Fibroblast of skin of back (primary cell): ENCODE measurements at regions not wholly inside any gene's neighbourhood (a gene's known extent, or its start where the extent isn't known, plus 50 kb on each side); places are given as distances from the start of the nearest gene placed in this dataset.
"Not testable (repeated sequence)": the region's sequence is repeated elsewhere in the genome, so short reads cannot be mapped to it uniquely, and the experiment has no call there.

ENCODE experiments used
- DNase-seq: peaks from one replicate; pipeline ENCODE4 v3.0.0-alpha.2; 2013

DNA sequence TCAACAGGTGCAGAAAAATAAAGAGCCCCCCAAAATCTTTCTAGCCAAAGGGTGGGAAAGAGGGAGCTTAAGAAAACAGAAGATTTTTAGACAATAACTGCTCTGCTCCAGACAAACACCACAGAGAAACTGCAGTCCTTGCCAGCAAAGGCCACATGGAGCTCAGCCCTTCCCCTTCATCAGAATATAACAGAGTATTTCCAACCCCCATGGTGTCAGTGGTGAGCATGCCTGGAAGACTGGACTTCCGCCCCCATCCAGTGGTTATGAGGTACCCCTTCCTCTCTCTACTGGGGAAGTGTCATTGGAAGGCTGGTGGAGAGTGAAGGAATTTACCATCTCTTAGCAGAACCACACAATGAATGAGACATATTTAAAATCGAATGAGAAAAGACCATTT lies 1007.3 kb upstream of the CELF2 start:
- no peak for DNase-seq

DNA sequence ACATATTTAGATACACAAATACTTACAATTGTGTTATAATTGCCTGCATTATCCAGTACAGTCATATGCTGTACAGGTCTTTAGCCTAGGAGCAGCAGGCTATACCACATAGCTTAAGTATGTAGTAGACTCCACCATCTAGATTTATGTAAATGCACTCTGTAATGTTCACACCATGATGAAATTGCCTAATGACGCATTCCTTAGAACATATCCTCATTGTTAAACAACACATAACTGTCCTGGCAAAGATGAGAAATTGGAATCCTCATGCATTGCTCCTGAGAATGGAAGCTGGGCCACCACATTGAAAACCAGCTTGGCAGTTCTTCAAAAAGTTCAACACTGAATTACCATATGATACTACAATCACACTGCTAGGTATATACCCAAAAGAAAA lies 1002.8 kb upstream of the CELF2 start:
- DNase-seq: peak; percentile 22

DNA sequence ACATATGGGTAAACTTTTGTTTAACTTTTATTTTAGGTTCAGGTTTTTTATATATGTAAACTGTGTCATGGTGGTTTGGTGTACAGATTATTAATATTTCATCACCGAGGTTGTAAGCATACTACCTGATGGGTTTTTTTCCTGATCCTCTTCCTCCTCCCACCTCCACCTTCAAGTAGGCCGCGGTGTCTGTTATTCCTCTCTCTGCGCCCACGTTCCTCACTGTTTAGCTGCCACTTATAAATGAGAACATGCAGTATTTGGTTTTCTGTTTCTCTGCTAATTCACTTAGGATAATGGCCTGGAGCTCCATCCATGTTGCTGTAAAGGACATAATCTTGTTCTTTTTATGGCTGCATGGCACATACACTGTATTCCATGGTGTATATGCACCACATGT lies 1000.0 kb upstream of the CELF2 start:
- no peak for DNase-seq

DNA sequence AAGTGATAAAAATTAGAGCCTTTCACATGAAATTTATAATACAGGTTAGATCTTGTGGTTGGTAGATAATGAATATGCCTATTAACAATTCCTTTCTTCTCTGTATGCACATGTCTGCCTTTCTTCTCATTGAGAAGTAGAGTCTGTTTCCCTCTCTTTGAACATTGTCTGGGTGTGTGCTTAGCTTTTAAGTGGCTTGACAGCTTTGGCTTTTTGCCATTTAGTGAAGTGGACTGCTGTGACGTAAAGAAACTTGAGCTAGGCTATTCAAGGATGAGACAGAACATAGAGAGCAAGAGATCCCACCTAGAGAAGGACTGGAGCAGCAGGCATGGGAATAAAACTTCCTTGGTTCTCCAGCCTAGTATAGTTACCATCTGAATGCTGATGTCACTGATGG lies 996.7 kb upstream of the CELF2 start:
- no peak for DNase-seq

DNA sequence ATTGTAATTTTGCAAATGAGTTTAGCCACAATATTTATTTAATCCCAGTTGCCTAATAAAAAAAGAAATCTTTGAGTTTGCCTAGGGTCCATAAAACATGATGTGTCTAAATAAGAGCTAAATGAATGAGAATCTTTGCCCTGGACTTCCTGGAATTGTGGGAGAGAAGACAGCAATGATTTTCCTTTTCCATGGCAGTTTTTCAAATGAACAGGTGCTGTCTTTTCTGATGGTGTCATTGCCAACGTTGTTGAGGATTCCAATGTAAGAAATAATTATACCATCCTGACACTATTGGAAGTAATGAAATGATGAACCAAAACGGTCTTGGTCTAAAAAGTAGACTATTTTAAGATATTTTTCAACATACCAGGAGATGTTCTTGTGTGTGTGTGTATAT lies 984.7 kb upstream of the CELF2 start:
- no peak for DNase-seq

DNA sequence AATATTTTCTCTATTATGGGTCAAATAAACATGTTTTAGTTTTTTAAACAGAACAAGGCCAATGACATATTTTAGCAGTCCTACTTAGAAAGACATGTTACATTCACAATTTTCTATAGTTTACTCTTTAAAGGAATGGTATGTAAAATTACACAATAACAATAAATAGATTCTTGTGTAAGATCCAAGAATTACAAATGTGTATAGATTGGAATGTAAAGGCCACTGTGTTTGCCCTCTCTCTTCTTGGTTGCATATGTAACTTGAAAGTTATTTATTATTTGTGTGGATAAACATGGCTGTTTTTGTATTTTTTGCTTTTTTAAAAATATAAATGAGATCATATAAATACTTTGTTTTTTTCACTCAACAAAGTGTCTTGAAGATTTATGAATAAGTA lies 979.3 kb upstream of the CELF2 start:
- peak; percentile 46 for DNase-seq

DNA sequence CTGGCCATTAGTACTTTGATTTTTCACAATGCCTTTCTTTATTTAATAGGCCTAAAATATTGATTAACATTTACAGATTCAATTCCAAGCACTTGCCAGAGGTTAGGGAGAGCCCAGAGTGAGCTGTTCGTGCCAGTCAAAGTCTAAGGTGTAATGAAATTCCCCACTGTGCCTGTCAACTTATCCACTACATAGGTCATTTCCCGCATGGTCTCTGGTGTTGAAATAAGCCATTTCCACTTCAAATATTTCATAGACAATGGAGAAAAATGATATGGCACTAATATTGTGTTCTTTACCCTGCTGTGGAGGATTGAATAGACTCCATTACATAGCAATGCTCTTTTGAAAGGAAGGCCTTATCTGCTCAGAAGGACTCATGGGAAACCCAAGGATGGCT lies 978.1 kb upstream of the CELF2 start:
- no peak for DNase-seq

DNA sequence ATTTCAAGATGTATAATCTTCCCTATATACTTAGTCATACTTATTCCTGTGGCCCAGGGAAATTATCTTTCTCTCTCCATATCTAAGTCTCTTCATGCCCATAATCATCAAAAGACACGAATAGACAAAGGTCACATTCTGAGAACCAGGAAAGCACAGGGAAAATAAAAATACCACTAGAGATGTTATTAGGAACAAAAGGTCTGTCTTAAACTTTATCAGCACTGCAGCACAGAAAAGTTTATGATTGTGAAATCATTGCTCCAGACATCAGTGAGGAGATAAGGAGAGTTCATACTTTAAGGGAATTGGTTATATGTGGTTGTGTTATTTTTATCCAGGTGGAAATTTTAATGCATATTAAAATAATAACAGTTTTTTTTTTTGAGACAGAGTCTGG lies 974.6 kb upstream of the CELF2 start:
- no peak for DNase-seq

DNA sequence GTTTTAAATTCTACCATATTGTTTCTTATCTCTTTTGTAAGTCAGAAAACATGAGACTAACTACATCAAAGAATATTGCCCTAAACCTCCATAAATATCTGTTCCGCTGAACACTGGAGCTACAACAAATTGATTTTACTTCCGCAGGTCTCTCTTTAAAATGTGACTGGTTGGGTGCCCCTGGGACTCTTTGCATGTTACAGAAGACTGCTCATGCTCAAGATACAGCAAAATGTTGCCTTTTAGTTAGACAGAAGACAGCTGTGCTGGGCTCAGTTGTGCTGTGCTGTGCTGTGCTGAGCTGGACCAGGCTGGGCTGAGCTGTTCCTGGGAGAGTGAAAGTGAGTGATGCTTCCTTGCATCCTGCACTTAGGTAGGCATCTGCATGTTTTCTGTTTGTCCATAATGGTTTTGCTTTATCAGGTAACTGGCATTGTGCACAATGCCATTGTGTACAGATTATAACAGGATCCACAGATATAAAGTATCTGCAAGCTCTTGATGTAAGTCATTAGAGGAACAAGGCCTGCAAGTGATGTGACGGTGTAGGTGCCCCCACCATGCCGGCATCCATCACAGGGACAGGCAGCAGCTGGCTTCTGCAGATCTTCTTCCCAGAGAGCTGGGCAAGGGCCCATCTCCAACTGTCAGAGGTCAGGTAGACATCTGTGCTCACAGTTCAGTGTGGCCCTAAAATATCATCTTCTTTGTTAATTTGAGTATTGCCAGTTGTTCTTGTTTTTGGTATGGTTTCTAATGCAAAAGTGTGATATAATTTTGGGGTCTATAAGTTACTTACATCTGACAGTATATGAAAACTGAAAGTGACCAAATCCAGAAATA lies 972.5 kb upstream of the CELF2 start:
- no peak for DNase-seq

DNA sequence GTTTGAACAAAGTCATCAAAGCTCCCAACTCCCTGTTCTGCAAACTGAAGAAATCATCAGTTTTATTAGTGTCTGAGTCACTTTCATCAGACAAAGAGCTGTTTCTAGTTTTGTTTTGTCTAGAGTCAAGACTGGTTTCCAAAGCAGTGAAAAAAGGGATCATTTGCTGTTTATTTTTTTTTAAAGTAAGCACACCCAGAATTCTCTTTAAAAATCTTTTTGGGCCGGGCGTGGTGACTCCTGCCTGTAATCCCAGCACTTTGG lies 972.0 kb upstream of the CELF2 start:
- peak; percentile 6 for DNase-seq

DNA sequence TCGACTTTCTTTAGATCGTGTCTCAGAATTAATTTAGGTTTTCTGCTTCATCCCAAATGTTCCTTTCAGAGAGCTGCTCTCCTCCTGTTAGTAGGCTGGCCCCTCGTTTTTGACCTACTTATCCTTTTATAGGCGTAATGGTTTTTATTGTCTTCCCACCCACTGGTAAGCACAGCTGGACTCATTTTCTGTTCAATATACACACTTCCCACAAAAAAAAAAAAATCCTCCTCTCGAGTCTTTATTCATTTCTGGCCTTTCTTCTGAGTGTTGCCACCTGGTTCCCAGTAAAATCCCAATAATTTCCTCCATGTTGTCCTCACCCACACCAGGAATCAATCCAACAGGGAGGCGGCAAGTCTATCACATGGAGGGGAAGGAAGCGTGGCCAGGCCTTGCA lies 970.2 kb upstream of the CELF2 start:
- no peak for DNase-seq

DNA sequence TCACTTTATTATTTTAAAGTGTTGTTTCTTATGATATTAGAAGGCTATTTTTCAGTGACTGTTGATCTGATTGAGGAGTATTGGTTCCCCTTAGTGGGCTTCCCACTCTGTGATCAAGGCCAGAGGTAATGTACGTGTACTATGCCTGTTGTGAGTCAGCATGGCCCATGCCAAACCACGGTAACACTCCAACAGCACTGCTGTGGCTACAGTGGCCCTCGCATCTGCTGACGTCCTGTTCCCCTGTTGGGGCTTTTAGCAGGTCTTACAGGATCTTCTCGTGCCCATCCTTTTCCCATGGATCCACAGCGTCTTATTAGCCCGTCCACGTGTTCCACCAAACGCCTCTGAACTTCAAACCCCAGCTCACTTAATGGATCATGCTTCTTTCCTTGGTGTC lies 964.6 kb upstream of the CELF2 start:
- DNase-seq: no peak

DNA sequence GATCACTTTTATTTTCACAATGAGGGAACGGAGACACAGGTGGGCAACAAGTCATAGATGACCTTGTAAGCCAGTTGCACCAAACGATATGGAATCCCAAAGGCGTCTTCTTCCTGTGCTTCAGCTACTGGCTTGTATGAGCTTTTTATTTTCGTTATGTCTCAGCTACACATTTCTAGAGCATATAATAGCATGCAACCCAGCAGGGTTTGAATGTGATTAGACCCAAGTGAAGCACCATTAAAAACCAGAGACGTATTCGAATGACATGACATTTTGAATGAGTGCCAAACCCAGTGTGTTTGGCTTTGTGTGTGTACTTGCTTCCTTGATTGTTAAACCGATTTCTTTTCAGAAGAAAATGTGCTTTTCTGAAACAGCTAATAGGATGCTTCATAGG lies 963.2 kb upstream of the CELF2 start:
- DNase-seq: no peak

DNA sequence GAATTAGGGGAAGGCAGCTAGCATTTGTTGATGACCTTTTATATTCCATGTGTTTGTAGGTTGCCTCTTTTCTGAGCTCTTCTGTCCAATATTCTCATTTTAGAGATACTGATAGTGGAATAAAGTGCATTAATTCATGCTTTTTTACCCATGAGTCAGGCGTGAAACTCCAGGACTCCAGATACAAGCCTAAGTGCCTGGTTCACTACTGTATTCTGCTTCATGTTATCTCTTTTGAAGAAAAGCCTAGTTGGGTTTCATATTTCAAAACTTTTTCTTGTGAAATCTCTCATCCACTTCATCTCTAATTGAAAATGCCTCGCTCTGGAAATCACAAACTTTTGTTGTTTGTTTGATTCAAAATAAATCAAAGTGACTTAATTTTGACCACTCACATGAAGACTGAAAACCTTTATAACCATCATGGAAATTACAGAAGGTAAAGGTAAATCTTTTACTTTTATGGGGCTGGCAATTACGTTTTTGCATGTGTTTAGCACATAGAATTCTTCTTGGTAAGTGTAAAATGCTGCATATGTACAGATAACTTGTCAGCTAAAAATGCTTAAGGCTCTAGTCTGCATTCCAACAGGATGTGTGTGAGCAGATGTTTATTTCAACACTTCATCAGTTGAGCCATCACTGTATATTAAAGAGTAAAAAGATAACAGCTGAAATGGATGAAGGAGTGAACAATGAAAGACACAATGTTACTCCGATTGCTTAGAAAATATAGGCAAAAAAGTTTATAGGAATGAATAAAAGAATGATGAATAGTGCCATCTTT lies 961.8 kb upstream of the CELF2 start:
- DNase-seq: peak; percentile 31

DNA sequence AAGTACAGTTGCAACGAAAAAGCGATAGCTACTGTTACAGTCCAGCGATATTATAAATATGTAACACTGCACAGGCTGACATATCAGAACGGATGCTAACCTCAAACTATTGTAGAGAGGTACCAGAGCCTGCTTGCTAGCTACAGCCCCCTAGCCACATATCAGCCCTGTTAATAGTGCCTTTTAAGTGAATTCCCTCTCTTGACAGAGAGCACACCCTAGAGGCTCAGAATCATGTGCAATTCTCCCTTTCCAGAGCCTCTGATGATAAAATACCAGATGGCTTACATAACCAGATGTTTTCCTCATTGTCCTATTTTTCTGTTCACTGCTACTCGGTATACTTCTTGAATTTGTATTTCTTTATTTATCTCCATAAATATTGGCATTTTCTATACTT lies 960.7 kb upstream of the CELF2 start:
- DNase-seq: peak; percentile 8

DNA sequence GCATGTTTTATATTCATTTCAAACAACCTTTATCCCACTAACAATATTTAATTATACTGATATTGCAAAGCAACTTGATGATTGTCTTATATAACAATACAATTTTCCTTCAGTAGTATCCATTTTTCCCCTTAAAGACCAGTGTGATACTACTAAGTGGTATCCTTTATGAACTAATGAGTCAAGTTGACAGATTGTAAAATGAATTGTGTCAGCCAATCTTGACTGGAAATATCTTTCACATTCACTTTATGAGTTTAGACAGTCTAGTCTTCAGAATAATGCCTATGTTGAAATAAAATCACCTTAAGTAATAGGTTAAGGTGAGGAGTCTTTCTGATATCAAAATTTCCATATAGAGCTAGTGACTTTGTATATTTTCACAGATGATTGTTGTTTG lies 950.0 kb upstream of the CELF2 start:
- no peak for DNase-seq

DNA sequence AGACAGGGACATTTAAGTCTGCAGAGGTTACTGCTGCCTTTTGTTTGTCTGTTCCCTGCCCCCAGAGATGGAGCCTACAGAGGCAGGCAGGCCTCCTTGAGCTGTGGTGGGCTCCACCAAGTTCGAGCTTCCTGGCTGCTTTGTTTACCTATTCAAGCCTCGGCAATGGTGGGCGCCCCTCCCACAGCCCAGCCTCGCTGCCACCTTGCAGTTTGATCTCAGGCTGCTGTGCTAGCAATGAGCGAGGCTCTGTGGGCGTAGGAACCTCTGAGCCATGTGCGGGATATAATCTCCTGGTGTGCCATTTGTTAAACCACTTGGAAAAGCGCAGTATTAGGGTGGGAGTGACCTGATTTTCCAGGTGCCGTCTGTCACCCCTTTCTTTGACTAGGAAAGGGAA lies 942.8 kb upstream of the CELF2 start:
- not testable (repeated sequence) for DNase-seq

DNA sequence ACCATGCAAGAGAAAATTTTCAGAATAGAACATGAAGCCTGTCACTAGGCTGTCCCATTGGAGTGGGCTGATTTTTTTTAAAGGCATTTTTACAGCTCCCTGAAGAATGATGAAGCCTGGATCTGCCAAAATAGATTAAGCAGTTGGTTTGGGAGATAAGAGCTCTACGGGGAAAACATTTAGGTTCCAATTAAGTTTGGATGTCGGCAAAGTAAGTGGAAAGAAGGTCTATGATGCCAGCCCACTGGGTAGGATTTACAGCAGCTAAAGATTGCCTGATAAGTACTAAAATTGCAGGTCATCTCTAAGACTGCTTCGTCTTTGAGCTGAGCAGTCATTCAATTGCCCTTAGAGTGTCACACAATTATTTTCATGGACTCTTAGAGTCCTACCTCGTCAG lies 939.2 kb upstream of the CELF2 start:
- no peak for DNase-seq

DNA sequence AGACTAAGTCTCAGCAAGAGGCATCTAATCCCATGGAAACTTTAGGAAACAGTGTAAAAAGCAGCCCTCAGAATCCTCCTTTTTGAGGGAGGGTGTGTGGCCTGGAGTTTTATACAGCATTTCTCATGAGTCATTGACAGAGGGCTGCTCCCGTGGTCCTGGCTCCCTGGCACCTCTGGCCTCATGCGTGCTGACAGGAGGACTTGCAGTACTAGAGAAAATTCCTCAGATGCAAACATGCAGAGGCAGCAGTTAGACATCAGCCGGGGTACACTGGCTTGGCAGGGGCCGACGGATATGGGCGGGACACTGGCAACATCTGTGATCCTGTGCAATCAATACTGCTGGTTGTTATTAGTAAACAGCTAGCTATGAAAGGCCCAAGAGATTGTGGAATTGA lies 925.1 kb upstream of the CELF2 start:
- peak; percentile 68 for DNase-seq

DNA sequence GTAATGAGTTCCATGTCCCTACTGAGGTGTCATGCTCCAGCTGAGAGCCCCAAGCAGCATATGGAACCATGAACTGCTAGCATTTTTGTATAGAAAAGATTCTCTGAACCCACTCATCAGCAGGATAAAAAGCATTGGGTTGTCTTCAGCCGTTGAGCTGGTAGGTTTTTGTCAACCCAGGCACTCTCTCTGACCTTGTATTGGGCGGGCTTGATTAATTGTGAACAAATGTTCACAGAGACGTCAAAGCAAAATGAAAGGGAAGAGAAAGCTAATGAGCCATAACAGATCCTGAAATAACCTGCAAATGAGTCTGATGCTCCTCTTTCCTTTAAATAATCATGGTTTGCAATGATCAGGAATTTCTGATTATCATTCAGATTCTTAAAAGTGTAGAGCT lies 924.7 kb upstream of the CELF2 start:
- DNase-seq: no peak

DNA sequence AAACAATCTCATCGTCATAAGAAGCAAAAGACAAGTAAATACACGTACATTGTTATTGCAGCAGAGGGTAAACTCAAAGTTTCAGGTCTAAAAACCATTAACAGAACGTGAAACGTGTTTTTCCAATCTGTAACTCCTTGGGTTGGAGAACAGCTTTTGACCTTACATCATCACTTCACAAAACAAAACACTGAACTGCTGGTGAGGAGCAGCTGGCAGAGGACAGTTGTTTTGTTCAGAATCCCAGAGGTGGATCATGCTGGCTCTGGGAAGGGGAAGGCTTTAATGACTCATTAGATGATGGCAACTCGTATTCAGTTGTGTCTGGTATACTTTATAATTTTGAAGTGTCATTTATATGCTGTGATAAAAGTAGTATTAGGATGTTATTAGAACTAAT lies 923.0 kb upstream of the CELF2 start:
- peak; percentile 17 for DNase-seq

DNA sequence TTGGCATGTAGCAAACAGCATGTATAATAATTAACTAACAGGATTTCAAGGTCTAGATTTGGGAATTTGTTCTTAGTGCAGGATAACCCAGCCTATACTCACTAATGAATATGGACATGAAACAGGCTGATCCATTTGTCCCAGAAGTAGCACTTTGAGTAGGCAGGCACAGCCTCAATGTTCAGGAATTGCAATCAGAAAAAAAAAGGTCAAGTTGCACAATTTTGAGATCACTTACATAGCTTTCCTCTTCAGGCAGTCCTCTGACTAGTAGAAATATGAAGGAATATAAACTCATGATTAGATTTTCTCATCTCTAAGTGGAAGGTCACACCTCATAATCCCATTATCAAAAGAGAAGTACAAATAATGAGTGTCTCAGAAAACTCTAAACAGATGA lies 921.4 kb upstream of the CELF2 start:
- no peak for DNase-seq

DNA sequence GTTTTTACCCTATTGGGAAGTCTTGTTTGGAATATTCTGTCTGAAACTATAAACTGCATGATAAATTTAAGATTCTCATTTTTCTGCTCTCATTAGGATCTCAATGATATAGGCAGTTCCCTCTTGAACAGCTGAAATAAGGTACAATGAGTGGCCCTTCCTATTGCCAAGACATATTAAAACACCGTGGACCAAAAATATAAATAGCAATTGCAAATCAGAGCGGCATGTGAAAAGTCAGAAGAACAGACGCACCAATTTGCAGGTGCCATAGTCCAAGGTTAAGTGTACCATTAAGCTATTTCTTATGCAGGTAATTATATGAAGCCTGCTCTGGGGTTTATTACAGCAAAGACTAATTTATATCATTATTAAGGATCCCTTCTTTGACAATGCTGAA lies 920.8 kb upstream of the CELF2 start:
- no peak for DNase-seq

DNA sequence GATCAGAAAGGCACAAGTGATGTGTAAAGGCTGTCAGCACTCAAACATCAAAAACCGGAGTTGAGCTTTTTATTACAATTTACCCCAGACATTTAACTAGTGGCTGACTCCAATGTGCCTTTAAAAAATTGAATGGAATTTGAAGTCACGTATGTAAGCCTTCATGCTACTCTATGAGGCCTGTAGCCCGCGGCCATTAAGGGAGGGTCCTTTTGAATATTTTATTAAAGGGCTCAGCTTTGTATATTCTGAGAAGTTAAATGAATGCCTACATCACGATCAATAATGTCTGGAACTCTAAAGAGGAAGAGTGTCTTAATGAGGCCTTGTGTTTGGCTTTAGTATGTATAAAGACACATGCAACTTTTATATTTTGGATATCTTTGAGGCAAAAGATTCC lies 916.6 kb upstream of the CELF2 start:
- DNase-seq: no peak
